Activated T-cell treated with anti-CD3 and anti-CD28 coated beads, Interleukin-2, amount 50 U/mL, for 1 hour (primary cell): ENCODE measurements at regions not wholly inside any gene's neighbourhood (a gene's known extent, or its start where the extent isn't known, plus 50 kb on each side); places are given as distances from the start of the nearest gene placed in this dataset.
"Not testable (repeated sequence)": the region's sequence is repeated elsewhere in the genome, so short reads cannot be mapped to it uniquely, and the experiment has no call there.

Experiments used
- DNase-seq: peaks from one replicate; pipeline ENCODE4 v3.0.0-alpha.2; 2020

DNA sequence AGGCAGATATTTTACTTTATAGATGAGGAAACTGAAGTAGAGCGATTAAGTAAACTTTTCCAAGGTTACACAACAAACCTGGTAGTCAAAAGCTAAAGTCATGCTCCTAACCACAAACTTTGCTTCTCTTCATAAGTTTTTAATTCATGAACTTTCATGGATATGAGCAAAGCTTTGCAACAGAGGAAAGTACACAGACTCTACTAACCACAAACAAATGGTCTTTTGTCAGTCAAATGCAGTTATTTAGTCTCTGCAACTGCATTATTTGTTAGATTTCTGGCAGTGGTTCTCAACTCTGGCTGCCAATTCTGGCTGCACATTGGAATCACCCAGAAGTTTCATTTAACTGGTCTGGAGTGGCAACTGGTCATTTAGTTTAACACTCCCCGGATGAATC lies 140.6 kb upstream of the TMEM168 start:
- DNase-seq, result no peak

DNA sequence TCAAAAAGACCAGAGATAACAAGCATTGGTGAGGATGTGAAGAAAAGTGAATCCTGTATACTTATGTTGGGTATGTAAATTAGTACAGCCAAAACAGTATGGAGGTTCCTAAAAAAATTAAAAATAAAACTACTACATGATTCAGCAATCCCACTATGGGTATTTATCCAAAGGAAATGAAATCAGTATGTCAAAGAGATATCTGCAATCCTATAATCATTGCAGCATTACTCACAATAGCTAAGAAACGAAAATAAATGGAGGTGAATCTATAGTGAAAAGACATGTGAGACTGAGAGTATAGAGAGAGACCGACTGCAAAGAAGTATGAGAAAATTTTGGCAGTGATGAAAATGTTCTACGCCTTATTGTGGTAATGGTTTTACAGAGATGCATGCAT lies 139.2 kb upstream of the TMEM168 start:
- no peak for DNase-seq

DNA sequence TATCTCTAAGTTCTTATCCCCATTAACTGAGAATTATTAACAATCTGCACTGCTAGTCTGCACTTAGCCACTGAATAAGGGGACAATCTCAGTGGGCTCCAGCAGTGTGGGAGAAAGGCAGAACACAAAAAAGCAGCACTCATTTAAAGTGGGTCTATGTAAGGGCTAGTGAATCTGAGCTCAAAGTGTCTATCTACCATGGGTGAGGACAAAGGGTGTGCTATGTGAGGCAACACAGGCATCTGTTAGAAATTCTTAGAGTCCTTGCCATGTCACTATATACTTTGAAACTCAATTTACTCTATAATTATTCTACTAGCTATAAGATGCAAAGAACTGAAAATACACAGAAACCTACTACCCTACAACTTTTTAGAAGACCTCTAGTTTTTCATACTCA lies 135.8 kb upstream of the TMEM168 start:
- DNase-seq, result no peak

DNA sequence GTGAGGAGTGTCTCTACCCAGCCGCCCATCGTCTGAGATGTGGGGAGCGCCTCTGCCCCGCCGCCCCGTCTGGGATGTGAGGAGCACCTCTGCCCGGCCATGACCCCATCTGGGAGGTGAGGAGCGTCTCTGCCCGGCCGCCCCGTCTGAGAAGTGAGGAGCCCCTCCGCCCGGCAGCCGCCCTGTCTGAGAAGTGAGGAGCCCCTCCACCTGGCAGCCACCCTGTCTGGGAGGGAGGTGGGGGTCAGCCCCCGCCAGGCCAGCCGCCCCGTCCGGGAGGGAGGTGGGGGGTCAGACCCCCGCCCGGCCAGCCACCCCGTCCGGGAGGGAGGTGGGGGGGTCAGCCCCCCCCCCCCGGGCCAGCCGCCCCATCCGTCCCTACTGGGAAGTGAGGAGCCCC lies 132.4 kb upstream of the TMEM168 start:
- DNase-seq, result not testable (repeated sequence)

DNA sequence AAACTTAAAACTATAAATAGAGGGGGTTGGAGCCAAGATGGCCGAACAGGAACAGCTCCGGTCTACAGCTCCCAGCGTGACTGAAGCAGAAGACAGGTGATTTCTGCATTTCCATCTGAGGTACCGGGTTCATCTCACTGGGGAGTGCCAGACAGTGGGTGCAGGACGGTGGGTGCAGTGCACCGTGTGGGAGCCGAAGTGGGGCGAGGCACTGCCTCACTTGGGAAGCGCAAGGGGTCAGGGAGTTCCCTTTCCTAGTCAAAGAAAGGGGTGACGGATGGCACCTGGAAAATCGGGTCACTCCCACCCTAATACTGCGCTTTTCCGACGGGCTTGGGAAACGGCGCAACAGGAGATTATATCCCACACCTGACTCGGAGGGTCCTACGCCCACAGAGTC lies 126.2 kb upstream of the TMEM168 start:
- not testable (repeated sequence) for DNase-seq

DNA sequence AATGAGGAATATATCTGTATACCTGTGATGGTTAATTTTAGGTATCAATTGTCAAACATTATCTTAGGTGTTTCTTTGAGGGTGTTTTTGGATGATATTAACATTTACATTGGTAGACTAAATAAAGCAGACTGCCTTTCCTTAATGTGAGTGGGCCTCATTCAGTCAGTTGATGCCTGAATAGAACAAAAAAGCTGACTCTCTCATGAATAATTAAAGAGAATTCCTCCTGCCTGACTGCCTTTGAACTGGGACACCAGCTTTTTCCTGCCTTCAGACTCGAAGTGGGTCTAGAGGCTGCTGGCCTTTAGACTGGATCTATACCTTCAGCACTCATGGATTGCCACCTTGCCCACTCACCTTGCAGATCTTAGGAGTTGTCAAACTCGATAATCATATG lies 117.9 kb upstream of the TMEM168 start:
- DNase-seq, result no peak

DNA sequence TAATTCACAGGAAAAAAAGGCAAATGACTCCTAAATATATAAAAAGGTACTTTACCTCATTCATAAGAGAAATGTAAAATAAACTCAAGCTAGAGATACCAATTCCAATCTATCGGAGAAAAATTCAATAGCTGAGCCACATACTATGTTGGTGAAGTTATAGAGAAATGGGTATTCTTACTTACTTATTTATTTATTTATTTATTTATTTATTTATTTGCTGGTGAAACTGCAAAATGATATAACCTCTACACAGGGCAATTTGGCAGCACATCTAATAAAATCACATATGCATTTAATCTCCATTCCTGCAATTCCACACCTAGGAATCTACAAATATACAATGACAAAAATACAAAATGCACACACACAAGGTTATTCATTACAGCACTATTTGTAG lies 117.5 kb upstream of the TMEM168 start:
- no peak for DNase-seq

DNA sequence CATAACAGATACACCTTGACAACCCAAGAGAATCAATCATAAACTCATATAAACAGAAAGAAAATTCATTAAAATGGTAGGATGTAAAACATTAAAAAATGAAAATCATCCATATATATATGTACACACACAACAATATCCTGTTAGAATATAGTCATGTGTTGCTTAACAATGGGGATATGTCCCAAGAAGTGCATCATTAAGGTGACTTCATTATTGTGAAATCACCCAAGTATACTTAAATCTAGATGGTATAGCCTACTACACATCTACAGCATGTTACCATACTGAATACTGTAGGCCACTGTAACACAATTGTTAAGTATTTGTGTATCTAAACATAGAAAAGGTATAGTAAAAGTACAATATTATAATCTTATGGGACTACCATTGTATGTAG lies 115.8 kb upstream of the TMEM168 start:
- DNase-seq, result no peak

DNA sequence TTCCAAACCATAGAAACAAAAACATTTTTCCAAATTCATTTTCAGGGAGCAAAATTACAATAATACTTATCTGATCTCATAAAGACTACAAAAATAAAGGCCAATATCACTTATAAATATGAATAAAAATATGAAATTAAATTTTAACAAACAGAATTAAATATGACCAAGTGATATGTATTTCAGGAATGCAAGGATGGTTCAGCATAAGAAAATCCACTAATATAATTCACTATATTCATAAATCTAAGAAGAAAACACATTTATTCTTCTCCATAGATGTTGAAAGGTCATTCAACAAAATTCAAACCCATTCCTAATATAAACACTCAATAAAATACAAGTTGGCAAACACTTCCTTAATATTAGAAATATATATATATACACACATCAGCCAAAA lies 115.2 kb upstream of the TMEM168 start:
- no peak for DNase-seq

DNA sequence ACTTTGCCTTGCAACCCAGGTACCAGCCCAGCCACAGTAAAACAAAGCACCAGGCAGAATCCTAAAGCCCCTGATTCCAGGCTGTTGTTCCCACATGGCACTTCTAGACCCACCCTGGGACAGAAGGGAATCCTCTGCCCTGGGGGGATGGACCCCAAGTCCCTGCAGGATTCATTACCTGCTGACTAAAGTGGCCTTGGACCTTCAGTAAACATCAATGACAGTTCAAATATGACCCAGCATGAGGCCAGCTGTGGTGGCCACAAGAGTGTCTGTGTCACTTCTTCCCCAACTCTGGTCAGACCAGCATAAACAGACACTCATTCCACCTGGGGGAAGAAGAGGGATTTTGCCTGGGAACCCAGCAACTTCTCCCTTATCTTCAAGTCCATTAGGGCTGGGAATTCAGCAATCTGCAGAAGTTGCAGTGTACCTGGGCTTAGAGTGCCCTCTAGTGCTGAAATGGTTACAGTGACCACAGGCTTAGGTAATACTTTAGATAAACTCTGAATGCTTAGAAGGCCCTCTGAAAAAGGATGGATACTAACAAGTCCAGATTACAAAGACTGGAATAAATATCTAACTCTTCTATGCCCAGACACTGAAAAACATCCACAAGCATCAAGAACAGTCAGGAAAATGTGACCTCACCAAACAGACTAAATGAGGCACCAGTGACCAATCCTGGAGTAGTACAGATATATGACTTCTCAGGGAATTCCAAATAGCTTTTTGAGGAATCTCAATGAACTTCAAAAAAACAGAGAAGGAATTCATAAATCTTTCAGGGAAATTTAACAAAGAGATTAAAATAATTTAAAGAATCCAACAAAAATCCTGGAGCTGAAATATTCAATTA lies 108.5 kb upstream of the TMEM168 start:
- DNase-seq, result no peak

DNA sequence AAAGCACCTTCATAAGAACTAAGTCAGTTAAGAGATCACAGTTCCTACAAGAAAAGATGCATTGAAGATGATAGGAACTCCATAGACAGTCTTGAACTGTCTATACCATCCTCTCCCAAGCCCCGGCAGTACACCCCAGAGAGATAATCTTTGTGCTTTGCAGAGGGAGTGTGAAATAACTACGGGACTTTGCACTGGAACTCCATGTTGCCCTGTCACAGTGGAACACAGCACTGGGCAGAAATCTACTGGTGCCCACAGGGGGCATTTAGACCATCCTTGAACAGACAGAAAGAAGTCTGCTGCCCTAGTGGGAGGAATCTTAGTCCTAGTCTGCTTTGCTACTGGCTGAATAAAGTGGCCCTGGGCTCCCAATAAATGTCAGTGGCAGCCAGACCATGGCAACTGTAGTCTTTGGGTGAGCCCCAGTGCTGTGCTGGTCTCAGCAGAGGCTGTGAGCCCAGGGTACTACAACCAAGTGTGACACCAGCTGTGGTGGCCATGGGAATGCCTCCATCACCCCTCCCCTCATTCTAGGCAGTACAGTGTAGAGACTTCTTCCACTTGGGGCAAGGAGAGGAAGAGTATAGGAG lies 107.7 kb upstream of the TMEM168 start:
- DNase-seq, result no peak

DNA sequence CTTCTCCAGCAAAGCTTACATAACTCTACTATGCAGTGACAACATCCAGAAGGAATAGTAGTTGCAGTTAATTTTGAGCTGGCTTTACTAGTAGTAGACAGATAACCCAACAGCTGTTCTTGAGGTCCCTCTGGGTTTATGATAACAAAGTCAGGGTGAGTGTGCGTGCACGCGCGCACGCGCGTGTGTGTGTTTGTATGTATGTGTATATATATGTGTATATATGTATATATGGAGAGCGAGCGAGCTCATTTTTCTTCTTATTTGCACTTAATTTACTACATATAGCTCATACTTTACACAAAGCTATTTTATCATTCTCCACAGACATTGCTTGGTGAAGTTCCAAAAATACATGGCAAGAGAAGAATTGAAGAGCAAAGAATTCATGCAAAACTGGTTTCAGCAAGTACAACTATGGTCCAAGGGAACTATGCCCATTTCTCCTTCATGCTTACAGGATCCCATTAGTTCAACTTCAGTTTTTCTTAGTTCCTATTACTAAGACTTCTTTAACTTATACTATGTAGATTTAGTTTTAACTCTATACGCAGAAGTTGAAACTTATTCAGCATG lies 105.9 kb upstream of the TMEM168 start:
- DNase-seq, result no peak

DNA sequence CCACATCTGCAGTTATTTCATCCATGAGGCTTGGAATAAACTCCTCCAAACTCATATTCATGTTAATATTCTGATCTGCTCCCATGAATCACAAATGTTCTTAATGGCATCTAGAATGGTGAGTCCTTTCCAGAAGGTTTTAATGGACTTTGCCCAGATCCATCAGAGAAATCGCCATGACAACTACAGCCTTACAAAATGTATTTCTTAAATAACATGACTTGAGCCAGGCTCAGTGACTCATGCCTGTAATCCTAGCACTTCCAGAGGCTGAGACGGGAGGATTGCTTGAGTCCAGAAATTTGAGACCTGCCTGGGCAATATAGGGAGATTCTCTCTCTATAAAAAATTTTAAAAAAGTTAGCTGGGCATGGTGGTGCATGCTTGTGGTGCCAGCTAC lies 102.1 kb upstream of the TMEM168 start:
- no peak for DNase-seq

DNA sequence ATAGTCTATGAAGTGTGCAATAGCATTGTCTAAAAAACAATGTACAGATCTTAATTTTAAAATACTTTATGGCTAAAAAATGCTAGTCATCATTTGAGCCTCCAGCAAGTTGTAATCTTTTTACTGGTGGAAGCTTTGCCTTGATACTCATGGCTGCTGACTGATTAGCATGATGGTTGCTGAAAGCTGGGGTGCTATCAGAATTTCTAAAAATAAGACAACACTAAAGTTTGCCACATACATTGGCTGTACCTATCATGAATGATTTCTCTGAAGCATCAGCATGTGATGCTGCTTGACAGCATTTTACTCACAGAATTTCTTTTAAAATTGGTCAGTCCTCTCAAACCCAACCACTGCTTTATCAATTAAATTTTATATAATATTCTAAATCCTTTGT lies 101.5 kb upstream of the TMEM168 start:
- DNase-seq, result no peak

DNA sequence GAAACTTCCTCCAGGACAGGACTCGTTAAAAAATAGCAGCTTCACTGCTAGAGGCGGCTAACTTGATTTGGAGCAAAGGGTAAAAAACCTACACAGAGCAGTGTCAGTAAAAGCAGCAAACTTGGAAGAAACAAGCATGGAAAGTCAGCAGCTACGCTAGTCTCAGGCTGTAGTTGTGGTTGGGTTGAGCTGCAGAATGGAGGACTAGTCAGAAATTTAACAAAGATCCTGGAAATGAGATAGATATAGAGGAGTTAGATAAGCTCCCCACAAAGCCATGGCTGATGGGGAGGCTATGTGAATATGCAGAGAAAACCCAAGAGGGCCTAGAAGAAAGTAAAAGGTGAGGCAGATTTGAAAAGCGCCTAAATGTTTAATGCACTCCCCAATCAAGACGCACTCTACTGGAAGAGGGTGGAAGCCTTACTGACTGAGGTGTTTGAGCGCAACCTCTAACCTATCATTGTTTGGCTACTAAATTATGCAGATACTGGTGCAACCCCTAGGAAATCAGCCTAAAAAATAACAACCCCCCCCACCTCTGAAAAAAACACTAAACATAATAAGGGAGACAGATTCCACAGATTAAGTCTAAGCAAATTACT lies 99.7 kb upstream of the TMEM168 start:
- no peak for DNase-seq

DNA sequence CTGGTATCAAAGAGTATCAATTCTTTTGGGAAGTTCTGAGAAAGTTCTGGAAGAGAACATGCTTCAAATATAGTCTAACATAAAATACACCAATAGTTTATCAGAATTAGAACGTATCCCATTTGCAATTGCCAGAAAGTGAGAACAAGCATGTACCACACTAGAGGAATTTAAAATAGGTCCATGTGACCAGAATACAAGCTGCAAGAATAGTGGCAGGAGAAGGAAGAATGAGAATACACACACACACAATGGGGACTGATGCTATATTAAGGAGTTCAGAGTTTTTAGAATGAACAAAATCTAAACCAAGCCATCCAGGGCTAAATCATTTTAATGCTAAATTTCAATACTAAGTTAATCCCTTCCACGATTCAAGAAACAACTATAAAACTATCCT lies 99.1 kb upstream of the TMEM168 start:
- no peak for DNase-seq

DNA sequence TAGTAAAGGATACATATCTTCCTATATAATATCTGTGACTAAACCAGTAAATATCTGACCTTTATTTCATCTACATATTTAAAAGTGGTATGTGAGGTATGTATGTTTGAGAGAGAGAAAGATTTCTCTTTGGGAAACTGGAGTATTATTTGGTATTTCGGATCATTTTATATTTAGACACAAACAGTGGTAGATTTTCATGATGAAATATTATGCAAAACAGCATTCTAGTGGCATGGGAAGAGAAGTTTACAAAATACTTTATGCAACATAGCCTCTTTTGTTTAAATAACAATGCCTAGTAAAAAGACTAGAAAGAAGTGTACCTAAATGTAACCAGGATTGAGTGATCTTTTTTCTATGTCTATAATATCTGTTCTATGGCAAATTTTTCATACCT lies 98.6 kb upstream of the TMEM168 start:
- no peak for DNase-seq

DNA sequence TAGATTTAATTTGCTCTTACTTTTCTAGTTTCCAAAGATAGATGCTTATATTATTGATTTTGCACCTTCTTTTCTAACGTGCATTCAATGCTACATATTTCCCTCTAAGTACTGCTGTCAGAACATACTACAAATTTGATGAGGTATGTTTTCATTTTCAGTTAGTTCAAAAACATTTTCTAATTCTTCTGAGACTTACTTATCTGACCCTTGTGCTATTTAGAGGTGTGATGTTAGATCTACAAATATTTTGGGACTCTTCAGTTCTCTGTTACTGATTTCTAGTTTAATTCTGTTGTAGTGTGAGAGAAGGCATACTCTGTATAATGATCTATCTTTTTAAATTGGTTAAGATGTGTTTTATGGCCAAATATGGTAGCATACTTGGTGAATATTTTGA lies 97.8 kb upstream of the TMEM168 start:
- no peak for DNase-seq

DNA sequence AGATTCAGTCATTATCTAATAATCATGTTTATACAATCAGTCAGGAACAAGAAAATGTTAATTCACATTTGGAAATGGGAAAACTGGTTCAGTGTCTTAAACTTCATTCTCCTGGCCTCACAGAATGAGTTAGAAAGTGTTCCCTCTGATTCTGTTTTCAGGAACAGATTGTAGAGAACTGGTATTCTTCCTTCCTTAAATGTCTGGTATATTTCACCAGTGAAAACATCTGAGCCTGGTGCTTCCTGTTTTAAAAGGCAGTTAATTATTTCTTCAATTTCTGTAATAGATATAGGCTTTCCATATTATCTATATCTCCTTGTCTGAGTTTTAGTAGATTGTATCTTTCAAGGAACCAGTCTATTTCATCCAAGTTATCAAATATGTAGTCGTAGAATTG lies 97.1 kb upstream of the TMEM168 start:
- no peak for DNase-seq

DNA sequence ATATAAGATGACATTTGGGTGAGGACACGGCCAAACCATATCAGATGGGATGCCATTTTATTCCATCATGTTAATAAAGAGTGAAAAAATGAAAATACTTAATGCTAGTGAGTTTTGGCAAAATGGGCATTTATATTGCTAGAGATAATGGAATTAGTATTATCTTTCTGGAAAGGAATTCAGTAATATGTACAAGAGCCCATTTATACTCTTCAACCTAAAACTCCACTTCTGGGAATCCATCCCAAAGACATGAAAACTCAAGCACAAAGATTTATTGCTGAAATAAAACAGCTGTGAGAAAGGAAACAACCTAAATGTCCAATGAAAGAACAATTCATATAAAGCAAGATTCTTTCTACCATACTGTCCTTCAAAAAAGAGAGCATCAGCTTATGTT lies 96.0 kb upstream of the TMEM168 start:
- DNase-seq, result no peak

DNA sequence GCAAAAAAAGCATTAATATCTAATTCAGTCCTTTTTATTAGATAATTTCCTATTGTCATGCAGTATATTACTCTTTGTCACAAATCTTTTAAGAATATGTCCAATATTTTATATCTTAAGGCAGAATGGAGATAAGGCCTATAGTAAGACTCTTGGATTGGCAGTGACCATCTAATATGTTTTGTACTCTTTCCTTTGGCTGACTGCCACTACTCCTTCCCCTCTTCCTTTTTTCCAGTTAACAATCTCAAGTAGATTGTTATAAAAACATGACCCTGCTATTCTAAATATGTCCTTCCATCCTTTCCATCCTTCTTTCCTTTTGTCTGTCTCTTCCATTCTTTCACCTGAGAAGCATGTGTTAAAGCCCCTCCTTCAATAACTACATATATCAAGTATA lies 92.8 kb upstream of the TMEM168 start:
- DNase-seq, result no peak

DNA sequence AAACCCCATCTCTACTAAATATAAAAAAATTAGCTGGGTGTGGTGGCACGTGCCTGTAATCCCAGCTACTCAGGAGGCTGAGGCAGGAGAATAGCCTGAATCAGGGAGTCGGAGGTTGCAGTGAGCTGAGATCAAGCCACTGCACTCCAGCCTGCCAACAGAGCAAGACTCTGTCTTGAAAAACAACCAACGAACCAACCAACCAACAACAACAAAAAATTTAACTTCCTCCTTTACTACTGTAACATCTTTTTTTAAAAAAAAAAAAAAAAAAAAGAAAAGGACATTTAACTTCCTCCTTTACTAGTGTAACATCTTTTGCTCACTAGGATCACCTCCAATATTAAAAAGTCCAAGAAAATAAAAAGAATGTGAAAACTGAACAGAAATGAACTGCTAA lies 92.3 kb upstream of the TMEM168 start:
- DNase-seq, result no peak

DNA sequence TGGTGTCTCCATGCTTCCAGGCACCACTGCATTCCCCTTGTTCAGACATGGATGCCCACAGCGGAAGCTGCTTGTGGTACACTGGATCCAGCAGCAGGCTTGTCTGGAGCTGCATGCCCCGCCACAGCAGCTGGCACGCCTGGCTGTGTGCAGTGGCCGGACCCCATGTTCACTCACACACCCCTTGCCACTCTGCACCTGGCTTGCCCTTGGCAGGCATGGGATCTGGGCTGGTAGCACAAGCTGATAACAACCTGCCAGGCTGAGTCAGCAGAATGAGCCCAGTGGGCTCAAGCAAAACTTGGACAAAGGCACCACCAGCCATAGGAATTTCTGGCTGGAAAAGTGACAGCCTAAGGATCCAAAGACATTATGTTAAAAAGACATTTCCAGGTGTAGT lies 91.8 kb upstream of the TMEM168 start:
- DNase-seq, result no peak

DNA sequence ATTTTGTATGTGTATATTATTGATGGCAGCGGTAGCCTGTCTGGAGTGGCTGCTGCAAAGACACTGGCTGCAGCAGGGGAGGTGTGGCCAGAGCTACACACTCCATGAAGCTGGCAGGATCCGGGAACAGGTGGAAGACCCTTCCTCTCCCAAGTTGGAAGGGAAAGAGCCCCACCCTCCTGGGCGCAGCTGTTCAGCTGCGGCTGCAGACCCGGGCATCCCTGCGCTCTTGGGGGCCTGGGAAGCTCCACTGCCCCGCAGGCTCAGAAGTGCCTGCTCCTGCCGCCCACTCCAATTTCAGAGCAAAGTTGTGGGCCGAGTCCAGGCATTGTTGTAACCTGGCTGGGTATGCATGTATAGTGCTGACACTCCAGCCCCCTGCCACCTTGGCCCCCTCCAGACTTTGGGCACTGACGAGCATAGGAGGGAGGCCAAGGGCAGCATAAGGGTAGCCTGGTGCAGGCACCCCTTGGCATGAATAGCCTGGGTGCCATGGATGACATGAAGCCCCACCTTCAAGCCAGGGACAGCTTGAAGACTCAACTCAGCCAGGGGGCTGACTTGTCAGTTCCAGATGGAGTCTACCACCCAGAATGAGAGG lies 90.7 kb upstream of the TMEM168 start:
- DNase-seq, result no peak
